ENCODE measurements at regions not wholly inside any gene's neighbourhood (a gene's known extent, or its start where the extent isn't known, plus 50 kb on each side); places are given as distances from the start of the nearest gene placed in this dataset.

- TF ChIP-seq CTCF (IDR thresholded peaks at IDR 0.05; ENCODE audit: insufficient read depth, low read length) (no peak), POLR2AphosphoS5 (IDR thresholded peaks at IDR 0.05; ENCODE audit: low read depth) (no peak), REST (IDR thresholded peaks at IDR 0.05; ENCODE audit: insufficient replicate concordance, low read depth) (no peak), SPI1 (IDR thresholded peaks at IDR 0.05; ENCODE audit: borderline replicate concordance, low read depth) (no peak)
Observed at GRCh38 chr6:147042679-147043078, 161.5 kb upstream of the STXBP5 start.
